ENCODE measurements at regions not wholly inside any gene's neighbourhood (a gene's known extent, or its start where the extent isn't known, plus 50 kb on each side); places are given as distances from the start of the nearest gene placed in this dataset.

DNA sequence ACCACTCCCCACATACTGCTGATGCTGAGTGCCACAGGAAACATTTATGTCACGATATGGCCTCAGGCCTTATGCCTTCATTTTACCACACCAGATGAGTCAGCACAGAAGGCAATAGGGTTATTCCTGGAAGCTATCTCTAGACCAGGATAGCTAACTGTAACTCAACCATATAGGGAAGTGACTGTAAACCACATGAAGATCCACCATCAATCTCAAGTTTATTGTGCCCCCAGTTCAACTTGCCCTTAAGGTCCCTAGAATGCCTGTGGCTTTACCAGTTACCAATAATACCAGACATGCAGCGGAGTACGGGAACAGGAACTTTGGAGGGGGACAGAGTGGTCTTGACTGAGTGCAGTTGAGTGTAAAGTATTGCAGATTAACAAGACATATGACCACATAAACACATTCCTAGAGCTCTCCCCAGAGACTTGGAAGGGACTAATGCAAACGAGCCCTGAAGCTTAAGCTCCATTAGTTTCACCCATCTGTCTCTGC lies 180.9 kb downstream of the KIF18A start (continued):
- no peak for TF ChIP-seq EZH2phosphoT487 (IDR thresholded peaks at IDR 0.05; ENCODE audit: borderline replicate concordance)

DNA sequence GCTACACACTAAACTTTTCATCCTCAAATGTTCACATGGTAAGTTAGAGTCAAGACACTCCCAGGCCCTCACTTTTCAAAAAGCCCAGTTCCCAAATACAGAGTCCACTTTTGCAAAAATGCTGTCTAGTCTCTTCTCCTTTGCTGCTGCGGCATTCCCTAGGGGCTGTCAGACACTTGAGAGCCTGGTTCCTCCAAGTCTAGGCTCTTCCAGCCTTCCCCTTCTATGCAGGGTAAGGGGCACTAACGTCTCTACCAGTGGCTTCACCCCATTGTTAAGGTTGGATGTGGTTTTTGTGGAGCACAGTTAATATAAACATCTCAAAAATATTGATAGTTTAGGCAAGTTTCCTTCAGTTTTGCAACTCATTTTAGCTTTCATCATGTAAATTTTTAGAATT lies 181.5 kb downstream of the KIF18A start:
- Histone ChIP-seq H3K27me3 (ENCODE audit: insufficient read depth, low read length) (no peaks in the 10 kb centered on the region), H3K4me3 (replicated peaks in 1 of 2; ENCODE audit: low read depth in 1 of 2, low read length in 2 of 2) (no peak overlapping the region), H3K79me2 (ENCODE audit: insufficient read depth, low read length) (no peaks in the 10 kb centered on the region), H3K4me1 (ENCODE audit: control insufficient read depth in 1 of 2, insufficient read depth in 2 of 2, low read length in 2 of 2) (peaks cover 13 to 31% of the 10 kb centered on the region in 2 experiments; a peak in 3 of 4 replicates), H3K27ac (ENCODE audit: low read depth, low read length) (peak overlapping the region; percentile 5; the same call in 1 of the 2 replicates), H3K9me3 (ENCODE audit: control insufficient read depth in 1 of 2, insufficient read depth in 1 of 2, low read depth in 1 of 2, low read length in 2 of 2) (no peaks in the 10 kb centered on the region), H4K20me1 (ENCODE audit: insufficient read depth) (no peaks in the 10 kb centered on the region), H2AFZ (ENCODE audit: low read depth, low read length, poor library complexity, severe bottlenecking) (peak overlapping the region; percentile 28), H3K4me2 (ENCODE audit: low read length) (peak overlapping the region; percentile 48), H3K9me2 (ENCODE audit: insufficient read depth) (no peaks in the 10 kb centered on the region), H3K9ac (ENCODE audit: low read length) (no peak overlapping the region), H3K36me3 (ENCODE audit: control insufficient read depth in 1 of 2, insufficient read depth in 2 of 2, low read length in 2 of 2) (0 out of 4 replicates have a peak, but pooled peaks cover 0 to 3% of the 10 kb centered on the region in 2 experiments)
- no TSS peak for BruUV-seq (replicated peaks)
- ChIA-PET CTCF (interaction anchor here (1.4 kb wide), 1 partner anchor 12 kb away, joined by 4 read pairs; no protein-coding TSS in a partner anchor), POLR2A (interaction anchor here (2.8 kb wide), 1 partner anchor 8 kb away, joined by 16 read pairs; no protein-coding TSS in a partner anchor), RAD21 (ENCODE audit: low non-redundant PET in 1 of 2, low total read pairs in 2 of 2, uncharacterized antibody in 2 of 2, unreplicated experiment in 2 of 2) (no interaction called here)
- ATAC-seq: peak; percentile 57
- TF ChIP-seq, protein P1, sequence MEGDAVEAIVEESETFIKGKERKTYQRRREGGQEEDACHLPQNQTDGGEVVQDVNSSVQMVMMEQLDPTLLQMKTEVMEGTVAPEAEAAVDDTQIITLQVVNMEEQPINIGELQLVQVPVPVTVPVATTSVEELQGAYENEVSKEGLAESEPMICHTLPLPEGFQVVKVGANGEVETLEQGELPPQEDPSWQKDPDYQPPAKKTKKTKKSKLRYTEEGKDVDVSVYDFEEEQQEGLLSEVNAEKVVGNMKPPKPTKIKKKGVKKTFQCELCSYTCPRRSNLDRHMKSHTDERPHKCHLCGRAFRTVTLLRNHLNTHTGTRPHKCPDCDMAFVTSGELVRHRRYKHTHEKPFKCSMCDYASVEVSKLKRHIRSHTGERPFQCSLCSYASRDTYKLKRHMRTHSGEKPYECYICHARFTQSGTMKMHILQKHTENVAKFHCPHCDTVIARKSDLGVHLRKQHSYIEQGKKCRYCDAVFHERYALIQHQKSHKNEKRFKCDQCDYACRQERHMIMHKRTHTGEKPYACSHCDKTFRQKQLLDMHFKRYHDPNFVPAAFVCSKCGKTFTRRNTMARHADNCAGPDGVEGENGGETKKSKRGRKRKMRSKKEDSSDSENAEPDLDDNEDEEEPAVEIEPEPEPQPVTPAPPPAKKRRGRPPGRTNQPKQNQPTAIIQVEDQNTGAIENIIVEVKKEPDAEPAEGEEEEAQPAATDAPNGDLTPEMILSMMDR (IDR thresholded peaks at IDR 0.05 in 2 of 3, conservative IDR thresholded peaks at IDR 0.05 in 1 of 3; ENCODE audit: borderline replicate concordance in 1 of 3, insufficient read depth in 1 of 3, low read depth in 2 of 3, low read length in 2 of 3): no peak
- intact Hi-C loops (cut with micrococcal nuclease): loop anchor here (10.0 kb wide), 1 partner anchor 218 kb away; no protein-coding TSS in a partner anchor
- no peak for DNase-seq (ENCODE audit: low read depth, low spot score)

DNA sequence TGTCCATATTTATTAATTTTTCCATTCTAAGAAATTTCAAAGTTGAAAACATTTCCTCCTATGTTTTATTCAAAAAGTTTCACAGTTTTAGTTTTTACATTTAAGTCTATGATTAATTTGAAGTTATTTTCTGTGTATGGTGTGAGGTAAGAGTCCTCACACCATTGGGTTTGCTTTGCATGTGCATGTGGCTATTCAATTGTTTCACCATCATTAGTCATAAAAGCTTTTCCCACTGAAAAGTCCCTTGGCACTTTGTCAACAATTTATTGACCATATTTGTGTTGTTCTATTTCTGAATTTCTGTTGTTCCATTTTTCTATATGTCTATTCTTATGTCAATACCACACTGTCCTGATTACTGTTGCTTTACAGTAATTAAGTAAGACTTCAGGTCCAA lies 186.5 kb downstream of the KIF18A start:
- CTCF ChIA-PET: no interaction called here
- POLR2A ChIA-PET: no interaction called here
- Histone ChIP-seq H3K9me3 (ENCODE audit: control insufficient read depth in 1 of 2, insufficient read depth in 1 of 2, low read depth in 1 of 2, low read length in 2 of 2) (no peaks in the 10 kb centered on the region), H3K9me2 (ENCODE audit: insufficient read depth) (no peaks in the 10 kb centered on the region), H3K27ac (ENCODE audit: low read depth, low read length) (no peak overlapping the region), H3K27me3 (ENCODE audit: insufficient read depth, low read length) (no peaks in the 10 kb centered on the region), H3K36me3 (ENCODE audit: control insufficient read depth in 1 of 2, insufficient read depth in 2 of 2, low read length in 2 of 2) (0 out of 4 replicates have a peak, but pooled peaks cover 0 to 3% of the 10 kb centered on the region in 2 experiments), H3K4me2 (ENCODE audit: low read length) (no peak overlapping the region), H3K9ac (ENCODE audit: low read length) (no peak overlapping the region), H2AFZ (ENCODE audit: low read depth, low read length, poor library complexity, severe bottlenecking) (peak overlapping the region; percentile 66), H3K4me1 (ENCODE audit: control insufficient read depth in 1 of 2, insufficient read depth in 2 of 2, low read length in 2 of 2) (peaks cover 11 to 22% of the 10 kb centered on the region in 2 experiments; a peak in 3 of 4 replicates), H3K79me2 (ENCODE audit: insufficient read depth, low read length) (no peaks in the 10 kb centered on the region), H3K4me3 (replicated peaks in 1 of 2; ENCODE audit: low read depth in 1 of 2, low read length in 2 of 2) (no peak overlapping the region), H4K20me1 (ENCODE audit: insufficient read depth) (no peaks in the 10 kb centered on the region)
- TF ChIP-seq EGR1 (IDR thresholded peaks at IDR 0.05; ENCODE audit: low read depth) (no peak), RAD21 (IDR thresholded peaks at IDR 0.05; ENCODE audit: low read depth) (no peak), TCF7L2 (IDR thresholded peaks at IDR 0.05; ENCODE audit: borderline replicate concordance, extremely low read depth, insufficient read depth, insufficient read length) (no peak), ZNF274 (IDR thresholded peaks at IDR 0.05; ENCODE audit: low read depth, low read length) (no peak), SIN3A (IDR thresholded peaks at IDR 0.05; ENCODE audit: low read depth) (no peak), CBX3 (IDR thresholded peaks at IDR 0.05; ENCODE audit: low read depth) (no peak)
- TF ChIP-seq, protein P2, sequence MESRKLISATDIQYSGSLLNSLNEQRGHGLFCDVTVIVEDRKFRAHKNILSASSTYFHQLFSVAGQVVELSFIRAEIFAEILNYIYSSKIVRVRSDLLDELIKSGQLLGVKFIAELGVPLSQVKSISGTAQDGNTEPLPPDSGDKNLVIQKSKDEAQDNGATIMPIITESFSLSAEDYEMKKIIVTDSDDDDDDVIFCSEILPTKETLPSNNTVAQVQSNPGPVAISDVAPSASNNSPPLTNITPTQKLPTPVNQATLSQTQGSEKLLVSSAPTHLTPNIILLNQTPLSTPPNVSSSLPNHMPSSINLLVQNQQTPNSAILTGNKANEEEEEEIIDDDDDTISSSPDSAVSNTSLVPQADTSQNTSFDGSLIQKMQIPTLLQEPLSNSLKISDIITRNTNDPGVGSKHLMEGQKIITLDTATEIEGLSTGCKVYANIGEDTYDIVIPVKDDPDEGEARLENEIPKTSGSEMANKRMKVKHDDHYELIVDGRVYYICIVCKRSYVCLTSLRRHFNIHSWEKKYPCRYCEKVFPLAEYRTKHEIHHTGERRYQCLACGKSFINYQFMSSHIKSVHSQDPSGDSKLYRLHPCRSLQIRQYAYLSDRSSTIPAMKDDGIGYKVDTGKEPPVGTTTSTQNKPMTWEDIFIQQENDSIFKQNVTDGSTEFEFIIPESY (IDR thresholded peaks at IDR 0.05; ENCODE audit: extremely low read depth, insufficient replicate concordance, low read length): no peak
- TF ChIP-seq, protein P3, sequence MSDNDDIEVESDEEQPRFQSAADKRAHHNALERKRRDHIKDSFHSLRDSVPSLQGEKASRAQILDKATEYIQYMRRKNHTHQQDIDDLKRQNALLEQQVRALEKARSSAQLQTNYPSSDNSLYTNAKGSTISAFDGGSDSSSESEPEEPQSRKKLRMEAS (IDR thresholded peaks at IDR 0.05): peak; percentile 60
- TF ChIP-seq, protein P4, sequence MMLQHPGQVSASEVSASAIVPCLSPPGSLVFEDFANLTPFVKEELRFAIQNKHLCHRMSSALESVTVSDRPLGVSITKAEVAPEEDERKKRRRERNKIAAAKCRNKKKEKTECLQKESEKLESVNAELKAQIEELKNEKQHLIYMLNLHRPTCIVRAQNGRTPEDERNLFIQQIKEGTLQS (IDR thresholded peaks at IDR 0.05): no peak
- BruUV-seq (replicated peaks): no TSS peak
- DNase-seq (ENCODE audit: low read depth, low spot score) (no peak), ATAC-seq (no peak)
- RAD21 ChIA-PET (ENCODE audit: low non-redundant PET in 1 of 2, low total read pairs in 2 of 2, uncharacterized antibody in 2 of 2, unreplicated experiment in 2 of 2): no interaction called here
- intact Hi-C loops (cut with micrococcal nuclease): loop anchor here (10.0 kb wide), 1 partner anchor 223 kb away; no protein-coding TSS in a partner anchor
